ENCODE measurements at regions not wholly inside any gene's neighbourhood (a gene's known extent, or its start where the extent isn't known, plus 50 kb on each side); places are given as distances from the start of the nearest gene placed in this dataset.

DNA sequence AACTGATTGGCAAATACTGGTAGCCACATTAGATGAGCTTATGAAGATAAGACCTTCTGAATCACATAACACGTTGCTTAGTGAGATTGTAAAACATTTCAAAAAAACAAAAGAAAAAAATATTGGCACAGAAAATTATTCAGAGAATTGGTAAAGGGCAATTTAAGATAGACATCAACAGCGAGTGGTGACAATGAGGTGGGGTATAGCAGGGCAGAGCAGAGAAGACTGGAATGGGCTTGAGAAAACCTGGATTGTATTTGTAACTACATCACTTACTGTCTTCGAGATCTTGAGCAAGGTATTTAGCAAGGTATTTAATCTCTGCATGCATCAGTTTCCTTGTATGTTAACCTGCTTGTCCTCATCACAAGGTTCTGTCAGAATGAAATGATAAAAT lies 313.0 kb upstream of the MEIS1 start:
- peaks cover 2% of the 10 kb centered on the region for H3K9me3 ChIP-seq (ENCODE audit: severe bottlenecking)
- peaks cover 71% of the 10 kb centered on the region for H3K27me3 ChIP-seq (ENCODE audit: insufficient read depth, low read depth, severe bottlenecking)
- no peaks in the 10 kb centered on the region for H3K36me3 ChIP-seq
- DNase-seq = no peak
- TF ChIP-seq, protein P1, sequence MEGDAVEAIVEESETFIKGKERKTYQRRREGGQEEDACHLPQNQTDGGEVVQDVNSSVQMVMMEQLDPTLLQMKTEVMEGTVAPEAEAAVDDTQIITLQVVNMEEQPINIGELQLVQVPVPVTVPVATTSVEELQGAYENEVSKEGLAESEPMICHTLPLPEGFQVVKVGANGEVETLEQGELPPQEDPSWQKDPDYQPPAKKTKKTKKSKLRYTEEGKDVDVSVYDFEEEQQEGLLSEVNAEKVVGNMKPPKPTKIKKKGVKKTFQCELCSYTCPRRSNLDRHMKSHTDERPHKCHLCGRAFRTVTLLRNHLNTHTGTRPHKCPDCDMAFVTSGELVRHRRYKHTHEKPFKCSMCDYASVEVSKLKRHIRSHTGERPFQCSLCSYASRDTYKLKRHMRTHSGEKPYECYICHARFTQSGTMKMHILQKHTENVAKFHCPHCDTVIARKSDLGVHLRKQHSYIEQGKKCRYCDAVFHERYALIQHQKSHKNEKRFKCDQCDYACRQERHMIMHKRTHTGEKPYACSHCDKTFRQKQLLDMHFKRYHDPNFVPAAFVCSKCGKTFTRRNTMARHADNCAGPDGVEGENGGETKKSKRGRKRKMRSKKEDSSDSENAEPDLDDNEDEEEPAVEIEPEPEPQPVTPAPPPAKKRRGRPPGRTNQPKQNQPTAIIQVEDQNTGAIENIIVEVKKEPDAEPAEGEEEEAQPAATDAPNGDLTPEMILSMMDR (IDR thresholded peaks at IDR 0.05; ENCODE audit: low read depth, low read length) = no peak
- no peak overlapping the region for H3K27ac ChIP-seq
- no peak overlapping the region for H3K4me3 ChIP-seq (ENCODE audit: low read depth, low read length)

DNA sequence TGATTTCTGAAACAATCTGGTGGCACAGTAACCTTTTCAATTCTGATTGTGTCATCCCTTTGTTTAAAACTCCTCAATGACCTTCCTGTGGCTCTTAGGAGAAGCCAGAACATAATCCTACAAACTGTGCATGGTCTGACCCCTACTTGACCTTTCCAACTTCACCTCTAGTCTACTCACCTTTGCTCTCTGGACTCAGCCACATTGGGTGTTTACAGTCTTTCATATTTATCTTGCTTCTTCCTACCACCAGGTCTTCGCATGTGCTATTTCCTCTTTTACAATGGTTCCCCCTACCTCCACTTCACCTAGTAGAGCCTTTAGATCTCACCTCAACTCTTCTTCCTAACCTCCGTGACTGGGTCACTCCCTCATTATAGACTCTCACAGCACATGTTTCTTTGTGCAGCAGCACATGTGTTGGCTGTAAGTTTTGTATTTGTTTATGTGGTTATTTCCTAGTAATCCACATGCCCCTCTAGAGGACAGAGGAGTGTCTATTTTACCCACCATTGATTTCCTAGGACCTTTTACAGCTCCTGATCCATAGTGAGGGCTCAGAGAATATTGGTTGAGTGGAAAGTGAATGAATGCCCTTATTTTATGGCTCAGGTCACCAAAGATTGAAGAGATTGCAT lies 320.8 kb upstream of the MEIS1 start:
- Histone ChIP-seq H3K9me3 (ENCODE audit: severe bottlenecking) (no peaks in the 10 kb centered on the region), H3K27me3 (ENCODE audit: insufficient read depth, low read depth, severe bottlenecking) (peaks cover 78% of the 10 kb centered on the region)
- TF ChIP-seq, protein P1 (IDR thresholded peaks at IDR 0.05; ENCODE audit: low read depth, low read length) = no peak

DNA sequence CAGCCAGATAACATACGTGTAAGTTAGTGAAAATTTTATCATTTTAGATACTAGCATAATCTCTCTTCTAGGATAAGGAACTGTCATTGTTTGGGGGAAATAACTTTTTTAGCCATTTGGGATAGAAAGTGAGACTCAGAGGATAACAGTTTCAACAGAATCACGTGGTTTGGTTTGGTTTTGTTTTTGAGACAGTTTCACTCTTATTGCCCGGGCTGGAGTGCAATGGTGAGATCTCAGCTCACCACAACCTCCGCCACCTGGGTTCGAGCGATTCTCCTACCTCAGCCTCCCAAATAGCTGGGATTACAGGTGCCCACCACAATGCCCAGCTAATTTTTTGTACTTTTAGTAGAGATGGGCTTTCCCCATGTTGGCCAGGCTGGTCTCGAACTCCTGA lies 323.2 kb upstream of the MEIS1 start:
- no peak for DNase-seq
- H3K9me3 ChIP-seq (ENCODE audit: severe bottlenecking) = no peaks in the 10 kb centered on the region
- peaks cover 83% of the 10 kb centered on the region for H3K27me3 ChIP-seq (ENCODE audit: insufficient read depth, low read depth, severe bottlenecking)

More for the DNA sequence above, 320.8 kb upstream of the MEIS1 start:
- no peaks in the 10 kb centered on the region for H3K36me3 ChIP-seq
- no peak overlapping the region for H3K27ac ChIP-seq
- no peak overlapping the region for H3K4me3 ChIP-seq (ENCODE audit: low read depth, low read length)
- no peak for DNase-seq

DNA sequence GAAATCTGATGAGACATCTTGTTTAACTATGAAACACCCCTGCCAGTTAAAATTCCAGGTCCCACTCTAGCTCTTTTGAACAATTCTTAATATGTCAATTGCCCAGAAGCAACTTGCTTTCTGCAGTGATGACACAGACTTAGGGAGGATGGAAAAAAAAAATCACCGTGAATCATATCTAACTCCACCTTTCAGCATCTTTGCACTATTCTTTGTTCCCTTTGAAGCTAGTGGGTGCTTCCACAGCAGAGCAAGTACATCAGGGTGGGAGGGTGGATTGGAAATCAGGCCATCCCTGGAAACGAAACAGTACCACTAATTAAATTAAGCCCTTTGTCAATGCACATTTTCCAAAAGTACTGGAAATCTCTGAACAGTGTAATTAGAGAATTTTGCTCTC lies 324.3 kb upstream of the MEIS1 start:
- TF ChIP-seq, protein P1 (IDR thresholded peaks at IDR 0.05; ENCODE audit: low read depth, low read length) = no peak

More for the DNA sequence above, 323.2 kb upstream of the MEIS1 start:
- Histone ChIP-seq H3K36me3 (no peaks in the 10 kb centered on the region), H3K27ac (no peak overlapping the region), H3K4me3 (ENCODE audit: low read depth, low read length) (no peak overlapping the region)
- TF ChIP-seq, protein P1 (IDR thresholded peaks at IDR 0.05; ENCODE audit: low read depth, low read length) = no peak

DNA sequence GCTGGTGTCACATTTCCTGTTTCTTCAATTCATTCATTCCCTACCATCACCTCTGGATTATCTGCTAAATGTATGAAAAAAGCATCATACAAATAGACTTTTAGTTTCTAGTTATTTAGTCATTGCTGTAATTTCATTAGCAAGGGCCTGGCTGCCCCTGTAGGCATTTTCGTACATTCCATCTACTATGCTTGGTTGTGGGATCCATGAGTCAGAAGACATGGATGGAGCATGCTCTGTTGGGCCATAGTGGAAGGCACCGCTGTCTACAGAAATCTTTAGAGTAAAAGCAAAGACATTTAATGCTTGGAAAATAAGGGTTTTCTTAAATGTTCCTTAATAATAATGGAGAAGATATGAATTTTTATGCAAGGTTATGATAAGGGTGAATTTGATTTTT lies 324.8 kb upstream of the MEIS1 start:
- DNase-seq = no peak
- TF ChIP-seq, protein P1 (IDR thresholded peaks at IDR 0.05; ENCODE audit: low read depth, low read length) = no peak

More for the DNA sequence above, 324.3 kb upstream of the MEIS1 start:
- DNase-seq = no peak
- no peaks in the 10 kb centered on the region for H3K36me3 ChIP-seq
- no peaks in the 10 kb centered on the region for H3K9me3 ChIP-seq (ENCODE audit: severe bottlenecking)
- peaks cover 86% of the 10 kb centered on the region for H3K27me3 ChIP-seq (ENCODE audit: insufficient read depth, low read depth, severe bottlenecking)
- no peak overlapping the region for H3K27ac ChIP-seq
- no peak overlapping the region for H3K4me3 ChIP-seq (ENCODE audit: low read depth, low read length)

DNA sequence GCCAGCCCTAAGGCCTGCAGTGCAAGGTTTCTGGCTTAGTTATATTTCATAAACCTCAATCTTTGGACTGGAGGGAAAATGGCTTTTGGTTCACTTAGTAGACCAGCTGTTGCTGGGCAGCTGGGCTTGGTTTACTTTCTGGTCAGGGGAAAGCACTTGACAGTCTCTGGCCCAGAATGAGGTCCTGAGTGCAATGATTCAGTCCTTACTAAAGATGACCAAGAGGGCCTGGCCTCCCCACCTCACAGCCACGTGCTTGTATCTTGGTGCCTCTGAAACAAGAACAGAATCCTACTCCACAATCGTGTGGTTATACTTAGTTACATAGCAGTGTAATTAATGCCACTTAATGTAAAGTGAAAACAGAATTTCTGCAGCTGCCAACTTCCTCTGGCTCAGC lies 325.5 kb upstream of the MEIS1 start:
- Histone ChIP-seq H3K27ac (no peak overlapping the region), H3K4me3 (ENCODE audit: low read depth, low read length) (no peak overlapping the region), H3K27me3 (ENCODE audit: insufficient read depth, low read depth, severe bottlenecking) (peaks cover 87% of the 10 kb centered on the region), H3K36me3 (no peaks in the 10 kb centered on the region), H3K9me3 (ENCODE audit: severe bottlenecking) (no peaks in the 10 kb centered on the region)
- no peak for DNase-seq
- TF ChIP-seq, protein P1 (IDR thresholded peaks at IDR 0.05; ENCODE audit: low read depth, low read length) = no peak

More for the DNA sequence above, 324.8 kb upstream of the MEIS1 start:
- Histone ChIP-seq H3K4me3 (ENCODE audit: low read depth, low read length) (no peak overlapping the region), H3K27me3 (ENCODE audit: insufficient read depth, low read depth, severe bottlenecking) (peaks cover 88% of the 10 kb centered on the region), H3K9me3 (ENCODE audit: severe bottlenecking) (no peaks in the 10 kb centered on the region), H3K27ac (no peak overlapping the region), H3K36me3 (no peaks in the 10 kb centered on the region)

Measured in WERI-Rb-1 (cell line).